ENCODE measurements at regions not wholly inside any gene's neighbourhood (a gene's known extent, or its start where the extent isn't known, plus 50 kb on each side); places are given as distances from the start of the nearest gene placed in this dataset.

DNA sequence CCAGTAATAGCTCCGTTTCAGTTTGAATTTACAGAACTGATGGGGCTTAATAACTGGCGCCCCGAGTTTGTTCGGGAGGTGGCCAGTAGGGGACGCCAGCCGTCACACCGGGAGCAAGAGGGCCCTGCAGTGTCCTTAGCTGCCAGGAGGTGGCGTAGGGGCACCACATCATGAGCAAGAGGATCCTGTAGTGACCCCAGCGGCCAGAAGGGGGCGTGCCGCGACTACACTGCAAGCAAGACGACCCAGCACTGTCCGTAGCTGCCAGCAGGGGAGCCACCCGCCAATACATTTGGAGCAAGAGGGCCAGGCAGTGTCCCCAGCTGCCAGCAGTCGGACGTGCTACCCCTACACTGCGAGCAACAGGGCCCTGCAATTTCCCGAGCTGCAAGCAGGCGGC is 663.7 kb upstream of the B3GAT1 start:
- ChIA-PET POLR2A (ENCODE audit: partially characterized antibody) (no interaction called here), CTCF (ENCODE audit: partially characterized antibody) (interaction anchor here (0.6 to 1.7 kb wide), 39 partner anchors 10 to 615 kb away, joined by 3 to 13 read pairs (median 3); no protein-coding TSS in a partner anchor)
- no peak for FAIRE-seq
- 76% methylated on average over 19 of the region's 20 CpGs; no CpG with 5 or more reads in 1 of the 2 experiments for WGBS, 2 experiments (ENCODE audit: extremely low coverage in 1 of 2, insufficient coverage in 1 of 2, insufficient read length in 1 of 2, insufficient replicate concordance in 2 of 2, low coverage in 1 of 2, low lambda C conversion rate in 2 of 2, missing lambda C conversion rate in 1 of 2)
- H2AK5ac ChIP-seq (ENCODE audit: low read depth, low read length) = no peak overlapping the region
- H2BK20ac ChIP-seq (ENCODE audit: low read length) = no peak overlapping the region
- H3K27ac ChIP-seq (ENCODE audit: low read depth, low read length) = no peak overlapping the region
- peaks cover 6 to 23% of the 10 kb centered on the region in 2 experiments for H3K9me3 ChIP-seq (ENCODE audit: insufficient read depth in 2 of 2, low read depth in 1 of 2, low read length in 1 of 2)
- H3K27me3 ChIP-seq (replicated peaks in 1 of 4; ENCODE audit: control insufficient read depth in 3 of 4, extremely low read depth in 1 of 4, insufficient read depth in 3 of 4, low read length in 3 of 4) = no peaks in the 10 kb centered on the region
- H3K23me2 ChIP-seq (ENCODE audit: low read depth, low read length) = no peaks in the 10 kb centered on the region; the same call in 1 of the 2 replicates
- no peak overlapping the region for H3K23ac ChIP-seq (ENCODE audit: insufficient read length)
- no peak overlapping the region for H4K91ac ChIP-seq (replicated peaks; ENCODE audit: insufficient read length, low read length)
- DNase-seq (ENCODE audit: low read depth in 1 of 2, low spot score in 2 of 2) = peak; percentile 81 to 98
- no peaks in the 10 kb centered on the region; a peak in 1 of 7 replicates for H3K4me1 ChIP-seq (replicated peaks in 1 of 4; ENCODE audit: control insufficient read depth in 3 of 4, insufficient read depth in 4 of 4, low read length in 3 of 4)
- no peaks in the 10 kb centered on the region for H3K79me1 ChIP-seq (ENCODE audit: low read depth, low read length)
- no peak overlapping the region for H3K56ac ChIP-seq (replicated peaks; ENCODE audit: insufficient read length, low read depth, low read length)
- no peak overlapping the region for H4K5ac ChIP-seq (ENCODE audit: insufficient read length, low read depth, low read length)
- H3K36me3 ChIP-seq (ENCODE audit: control insufficient read depth in 2 of 4, insufficient read depth in 4 of 4, low read length in 3 of 4) = no peaks in the 10 kb centered on the region
- H3K4me3 ChIP-seq (ENCODE audit: extremely low read depth in 1 of 4, insufficient read depth in 2 of 4, low read depth in 3 of 4, low read length in 4 of 4) = no peak overlapping the region
- no peak overlapping the region for H4K8ac ChIP-seq (ENCODE audit: extremely low read depth, insufficient read depth, low read length)
- H3K4me2 ChIP-seq (ENCODE audit: insufficient read depth in 1 of 2, low read depth in 2 of 2, low read length in 2 of 2) = no peak overlapping the region
- no peak overlapping the region for H2BK15ac ChIP-seq (ENCODE audit: low read length)
- no peak overlapping the region for H2BK5ac ChIP-seq (ENCODE audit: low read depth, low read length)
- no peak overlapping the region for H3K14ac ChIP-seq (ENCODE audit: insufficient read length)
- no peaks in the 10 kb centered on the region for H4K20me1 ChIP-seq (replicated peaks in 1 of 2; ENCODE audit: control insufficient read depth in 1 of 2, insufficient read depth in 2 of 2, low read length in 2 of 2)
- no peak overlapping the region for H2BK120ac ChIP-seq (replicated peaks; ENCODE audit: low read depth, low read length)
- H3K18ac ChIP-seq (ENCODE audit: extremely low read depth, low read length) = no peak overlapping the region
- H2BK12ac ChIP-seq (ENCODE audit: low read depth, low read length) = no peak overlapping the region
- H2AFZ ChIP-seq (ENCODE audit: low read length) = no peak overlapping the region
- H3K79me2 ChIP-seq (ENCODE audit: control insufficient read depth in 1 of 2, insufficient read depth in 2 of 2, low read length in 2 of 2) = no peaks in the 10 kb centered on the region
- H3K4ac ChIP-seq (replicated peaks; ENCODE audit: insufficient read length, low read depth, low read length) = no peak overlapping the region
- no peak overlapping the region for H3K9ac ChIP-seq (replicated peaks in 1 of 4; ENCODE audit: extremely low read depth in 1 of 4, low read depth in 3 of 4, low read length in 3 of 4)
- TF ChIP-seq CREB1 (IDR thresholded peaks at IDR 0.05) = peak; percentile 39; the same call in 1 of the 2 replicates
- TF ChIP-seq SRF (IDR thresholded peaks at IDR 0.05; ENCODE audit: low read depth, low read length) = peak; percentile 29
- TF ChIP-seq CEBPB (IDR thresholded peaks at IDR 0.05; ENCODE audit: low read depth, low read length) = 0 out of 2 replicates have a peak, but pooled peaks have one; percentile 36
- TF ChIP-seq TAF7 (optimal IDR thresholded peaks at IDR 0.05; ENCODE audit: borderline replicate concordance, low read depth, low read length) = peak; percentile 97
- TF ChIP-seq CHD2 (IDR thresholded peaks at IDR 0.05; ENCODE audit: low read length) = no peak
- TF ChIP-seq, protein P1, sequence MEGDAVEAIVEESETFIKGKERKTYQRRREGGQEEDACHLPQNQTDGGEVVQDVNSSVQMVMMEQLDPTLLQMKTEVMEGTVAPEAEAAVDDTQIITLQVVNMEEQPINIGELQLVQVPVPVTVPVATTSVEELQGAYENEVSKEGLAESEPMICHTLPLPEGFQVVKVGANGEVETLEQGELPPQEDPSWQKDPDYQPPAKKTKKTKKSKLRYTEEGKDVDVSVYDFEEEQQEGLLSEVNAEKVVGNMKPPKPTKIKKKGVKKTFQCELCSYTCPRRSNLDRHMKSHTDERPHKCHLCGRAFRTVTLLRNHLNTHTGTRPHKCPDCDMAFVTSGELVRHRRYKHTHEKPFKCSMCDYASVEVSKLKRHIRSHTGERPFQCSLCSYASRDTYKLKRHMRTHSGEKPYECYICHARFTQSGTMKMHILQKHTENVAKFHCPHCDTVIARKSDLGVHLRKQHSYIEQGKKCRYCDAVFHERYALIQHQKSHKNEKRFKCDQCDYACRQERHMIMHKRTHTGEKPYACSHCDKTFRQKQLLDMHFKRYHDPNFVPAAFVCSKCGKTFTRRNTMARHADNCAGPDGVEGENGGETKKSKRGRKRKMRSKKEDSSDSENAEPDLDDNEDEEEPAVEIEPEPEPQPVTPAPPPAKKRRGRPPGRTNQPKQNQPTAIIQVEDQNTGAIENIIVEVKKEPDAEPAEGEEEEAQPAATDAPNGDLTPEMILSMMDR (IDR thresholded peaks at IDR 0.05; ENCODE audit: control extremely low read depth in 1 of 3, insufficient read depth in 1 of 3, low read depth in 1 of 3, low read length in 3 of 3) = peak; percentile 93 to 99 (median 99)
- TF ChIP-seq JUND (IDR thresholded peaks at IDR 0.05; ENCODE audit: low read length) = peak; percentile 65
- TF ChIP-seq TCF12 (IDR thresholded peaks at IDR 0.05; ENCODE audit: low read depth, low read length) = 0 out of 2 replicates have a peak, but pooled peaks have one; percentile 24
- no peak for TF ChIP-seq SUZ12 (IDR thresholded peaks at IDR 0.05; ENCODE audit: low read length)
- peak; percentile 73 for TF ChIP-seq ATF3 (IDR thresholded peaks at IDR 0.05; ENCODE audit: insufficient read depth, low read depth, low read length)
- TF ChIP-seq TAF1 (IDR thresholded peaks at IDR 0.05; ENCODE audit: low read depth, low read length) = no peak
- peak; percentile 81; the same call in 1 of the 2 replicates for TF ChIP-seq POLR2AphosphoS5 (IDR thresholded peaks at IDR 0.05; ENCODE audit: low read depth, low read length)
